ENCODE measurements at regions not wholly inside any gene's neighbourhood (a gene's known extent, or its start where the extent isn't known, plus 50 kb on each side); places are given as distances from the start of the nearest gene placed in this dataset.

DNA sequence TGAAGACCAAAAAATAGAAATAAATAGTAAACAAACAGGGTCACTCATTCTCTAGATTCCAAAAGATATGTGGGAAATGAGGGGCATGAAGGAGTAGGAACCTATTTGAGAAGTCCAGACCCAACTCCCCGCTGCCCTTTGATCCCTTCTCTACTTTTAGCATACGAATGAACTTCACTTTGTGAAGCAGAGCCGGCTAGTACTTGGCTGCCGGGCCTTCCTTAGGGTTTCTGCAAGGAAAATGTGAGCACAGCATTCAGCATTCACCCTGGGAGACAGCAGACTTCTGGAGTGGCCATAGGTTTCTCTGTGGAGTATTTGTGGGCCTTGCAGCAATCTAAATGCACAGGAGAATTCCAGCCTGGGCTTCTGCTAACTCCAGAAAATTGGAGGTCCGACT is 76.3 kb upstream of the PRKAR2B start:
- no peak overlapping the region for H3K4me3 ChIP-seq (ENCODE audit: low read depth, low read length)
- FAIRE-seq (no peak), DNase-seq (ENCODE audit: low read depth) (no peak)
- H3K27me3 ChIP-seq (ENCODE audit: control insufficient read depth, insufficient read depth, low read length): no peaks in the 10 kb centered on the region
- no peaks in the 10 kb centered on the region for H3K36me3 ChIP-seq (ENCODE audit: control insufficient read depth, insufficient read depth, low read length)
- TF ChIP-seq, protein P1, sequence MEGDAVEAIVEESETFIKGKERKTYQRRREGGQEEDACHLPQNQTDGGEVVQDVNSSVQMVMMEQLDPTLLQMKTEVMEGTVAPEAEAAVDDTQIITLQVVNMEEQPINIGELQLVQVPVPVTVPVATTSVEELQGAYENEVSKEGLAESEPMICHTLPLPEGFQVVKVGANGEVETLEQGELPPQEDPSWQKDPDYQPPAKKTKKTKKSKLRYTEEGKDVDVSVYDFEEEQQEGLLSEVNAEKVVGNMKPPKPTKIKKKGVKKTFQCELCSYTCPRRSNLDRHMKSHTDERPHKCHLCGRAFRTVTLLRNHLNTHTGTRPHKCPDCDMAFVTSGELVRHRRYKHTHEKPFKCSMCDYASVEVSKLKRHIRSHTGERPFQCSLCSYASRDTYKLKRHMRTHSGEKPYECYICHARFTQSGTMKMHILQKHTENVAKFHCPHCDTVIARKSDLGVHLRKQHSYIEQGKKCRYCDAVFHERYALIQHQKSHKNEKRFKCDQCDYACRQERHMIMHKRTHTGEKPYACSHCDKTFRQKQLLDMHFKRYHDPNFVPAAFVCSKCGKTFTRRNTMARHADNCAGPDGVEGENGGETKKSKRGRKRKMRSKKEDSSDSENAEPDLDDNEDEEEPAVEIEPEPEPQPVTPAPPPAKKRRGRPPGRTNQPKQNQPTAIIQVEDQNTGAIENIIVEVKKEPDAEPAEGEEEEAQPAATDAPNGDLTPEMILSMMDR (IDR thresholded peaks at IDR 0.05; ENCODE audit: insufficient read depth, low read length, severe bottlenecking): no peak

DNA sequence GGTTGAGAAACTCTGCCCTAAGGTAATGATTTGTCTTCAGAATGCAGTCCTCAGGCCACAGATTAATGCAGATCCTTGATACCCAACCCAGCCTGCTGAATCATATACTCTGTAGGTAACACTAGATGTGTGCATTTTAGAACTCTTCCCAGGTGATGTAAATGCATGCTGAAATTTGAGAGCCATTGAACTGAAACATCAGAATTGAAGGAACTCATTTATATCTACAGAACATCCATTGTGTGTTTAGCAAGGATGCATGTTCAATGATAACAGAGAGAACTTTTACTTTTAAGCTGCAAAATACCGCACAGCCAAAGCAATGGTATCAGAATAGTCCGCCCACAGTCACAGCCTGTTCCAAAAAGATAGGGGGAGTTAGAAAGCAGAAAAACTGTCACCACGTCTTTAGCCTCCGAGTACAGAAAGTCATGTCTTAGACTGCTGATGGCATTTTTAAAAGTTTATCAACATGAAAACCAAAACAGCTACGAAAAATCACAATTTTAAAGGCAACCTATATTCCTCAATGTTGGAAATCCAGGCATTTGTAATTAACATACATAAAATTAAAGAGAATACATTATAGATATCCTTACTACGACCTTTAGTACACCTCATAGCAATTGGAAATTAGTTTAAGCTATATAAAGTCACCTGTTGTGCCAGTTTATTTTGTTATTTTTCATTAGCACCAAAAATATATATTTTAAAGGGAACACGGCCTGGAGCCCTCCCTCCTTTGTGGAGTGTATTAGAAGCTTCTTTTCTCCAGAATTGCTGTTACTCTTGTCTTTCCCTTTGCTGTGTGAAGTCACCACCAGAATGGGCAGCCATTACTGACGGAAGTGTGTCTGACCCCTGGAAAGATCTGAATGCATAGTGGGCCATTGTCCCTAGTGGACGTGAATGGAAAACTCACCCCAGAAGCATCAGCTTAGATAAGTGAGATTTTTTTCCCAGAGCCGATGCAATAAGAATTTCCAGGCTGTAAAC is 65.8 kb upstream of the PRKAR2B start:
- TF ChIP-seq, protein P1 (IDR thresholded peaks at IDR 0.05; ENCODE audit: insufficient read depth, low read length, severe bottlenecking): no peak
- no peaks in the 10 kb centered on the region for H3K36me3 ChIP-seq (ENCODE audit: control insufficient read depth, insufficient read depth, low read length)
- FAIRE-seq (no peak), DNase-seq (ENCODE audit: low read depth) (no peak)
- no peak overlapping the region for H3K4me3 ChIP-seq (ENCODE audit: low read depth, low read length)
- no peaks in the 10 kb centered on the region for H3K27me3 ChIP-seq (ENCODE audit: control insufficient read depth, insufficient read depth, low read length)

DNA sequence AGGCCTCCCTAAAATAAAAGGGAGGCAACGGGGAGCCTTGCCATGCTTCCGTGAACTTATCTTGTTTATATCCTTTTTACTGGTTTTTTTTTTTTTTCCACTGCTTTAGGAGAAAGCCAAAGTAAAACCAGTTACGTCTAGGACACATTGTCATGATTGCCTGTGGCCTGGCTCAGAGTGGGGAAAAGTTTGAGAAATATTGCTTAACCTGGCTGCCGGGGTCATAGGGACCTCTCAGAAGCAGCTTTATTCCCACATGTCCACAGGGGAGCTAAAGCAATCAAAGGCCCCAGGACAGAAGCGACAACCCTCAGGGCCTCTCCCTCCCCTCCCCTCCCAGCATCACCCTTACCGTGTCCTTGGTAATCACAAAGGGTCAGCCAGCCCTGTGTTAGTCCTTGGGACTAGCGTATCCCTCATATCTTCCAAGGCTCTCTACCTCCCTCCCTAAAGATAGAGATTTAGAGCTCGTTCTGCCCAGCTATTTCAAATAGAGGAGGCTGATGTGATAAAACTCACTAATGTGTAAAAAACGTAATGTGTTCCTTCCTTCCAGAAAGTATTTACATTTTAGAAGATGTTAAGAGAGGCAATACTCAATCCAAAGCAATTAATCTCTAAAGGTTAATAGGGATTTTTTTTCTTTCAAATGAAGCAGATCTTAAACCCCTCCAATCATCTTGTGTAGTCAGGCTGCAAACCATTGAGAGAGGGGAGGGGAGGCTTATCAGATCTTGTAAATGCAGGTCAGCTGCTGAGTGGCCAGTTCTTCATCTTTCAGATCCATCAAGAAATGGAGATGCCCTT is 64.8 kb upstream of the PRKAR2B start:
- DNase-seq (ENCODE audit: low read depth) (no peak), FAIRE-seq (no peak)
- no peaks in the 10 kb centered on the region for H3K27me3 ChIP-seq (ENCODE audit: control insufficient read depth, insufficient read depth, low read length)
- no peak overlapping the region for H3K4me3 ChIP-seq (ENCODE audit: low read depth, low read length)
- no peaks in the 10 kb centered on the region for H3K36me3 ChIP-seq (ENCODE audit: control insufficient read depth, insufficient read depth, low read length)
- TF ChIP-seq, protein P1 (IDR thresholded peaks at IDR 0.05; ENCODE audit: insufficient read depth, low read length, severe bottlenecking): no peak

DNA sequence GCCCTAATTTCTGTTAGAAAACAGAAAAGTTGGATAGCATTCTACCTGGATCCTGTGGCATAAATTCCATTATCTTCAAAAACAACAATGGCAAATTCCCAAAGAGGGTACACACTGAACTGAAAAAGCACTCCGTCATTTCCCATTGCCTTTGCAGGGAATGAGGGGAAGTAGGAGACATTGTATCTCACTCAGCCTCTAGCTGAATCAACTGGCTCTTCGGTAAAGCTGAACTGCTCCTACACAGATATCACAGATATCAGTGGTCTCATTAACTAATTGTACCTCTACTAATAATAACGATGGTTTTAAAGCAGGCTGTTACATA is 64.2 kb upstream of the PRKAR2B start:
- FAIRE-seq: no peak

DNA sequence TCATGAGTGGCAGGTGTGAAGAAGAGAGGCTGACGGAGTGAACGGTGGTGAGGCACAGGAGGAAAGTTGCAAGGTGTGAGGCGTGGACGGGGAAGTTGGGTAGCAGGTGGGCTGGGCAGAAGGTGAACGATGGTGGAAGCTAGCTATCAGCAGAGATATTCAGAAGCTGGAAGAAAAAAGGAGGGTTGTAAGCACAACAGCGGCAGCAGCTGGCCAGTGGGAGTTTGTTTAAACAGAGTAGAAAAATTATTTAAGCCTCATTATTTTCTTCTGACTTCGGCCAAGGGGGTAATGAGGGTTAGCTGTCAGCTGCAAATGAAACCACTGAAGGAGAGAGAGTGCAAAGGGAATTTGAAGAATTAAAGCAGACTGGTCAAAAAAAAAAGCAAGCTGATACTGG is 62.1 kb upstream of the PRKAR2B start:
- Histone ChIP-seq H3K36me3 (ENCODE audit: control insufficient read depth, insufficient read depth, low read length) (no peaks in the 10 kb centered on the region), H3K4me3 (ENCODE audit: low read depth, low read length) (no peak overlapping the region), H3K27me3 (ENCODE audit: control insufficient read depth, insufficient read depth, low read length) (no peaks in the 10 kb centered on the region)
- DNase-seq (ENCODE audit: low read depth): no peak
- TF ChIP-seq, protein P1 (IDR thresholded peaks at IDR 0.05; ENCODE audit: insufficient read depth, low read length, severe bottlenecking): no peak
- no peak for FAIRE-seq

More for the DNA sequence above, 64.2 kb upstream of the PRKAR2B start:
- no peak overlapping the region for H3K4me3 ChIP-seq (ENCODE audit: low read depth, low read length)
- H3K36me3 ChIP-seq (ENCODE audit: control insufficient read depth, insufficient read depth, low read length): no peaks in the 10 kb centered on the region
- DNase-seq (ENCODE audit: low read depth): no peak
- TF ChIP-seq, protein P1 (IDR thresholded peaks at IDR 0.05; ENCODE audit: insufficient read depth, low read length, severe bottlenecking): no peak
- no peaks in the 10 kb centered on the region for H3K27me3 ChIP-seq (ENCODE audit: control insufficient read depth, insufficient read depth, low read length)

All from bronchial epithelial cell (primary cell).